ENCODE measurements at regions not wholly inside any gene's neighbourhood (a gene's known extent, or its start where the extent isn't known, plus 50 kb on each side); places are given as distances from the start of the nearest gene placed in this dataset.

DNA sequence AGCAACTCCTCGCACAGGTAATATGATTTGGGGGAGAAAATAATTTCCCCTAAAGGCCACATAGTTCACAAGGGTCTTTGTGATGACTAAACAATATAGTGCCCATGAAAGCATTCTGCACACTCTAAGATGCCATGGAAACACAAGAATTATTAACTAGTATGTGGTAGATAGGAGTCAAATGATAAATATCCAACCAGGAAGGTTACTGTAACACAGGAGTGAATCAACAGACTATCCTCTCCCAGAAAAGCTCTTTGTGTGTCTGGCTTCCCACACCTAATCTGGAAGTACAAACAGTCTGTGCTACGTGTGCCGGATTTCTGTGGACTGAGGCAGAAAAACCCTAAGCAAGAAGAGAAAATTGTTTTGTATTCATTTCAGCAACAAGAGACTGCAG is 70.0 kb downstream of the OTP start:
- Histone ChIP-seq H2AFZ (no peak overlapping the region), H3K4me1 (ENCODE audit: insufficient read depth) (no peaks in the 10 kb centered on the region), H3F3A (replicated peaks; ENCODE audit: low read depth) (no peaks in the 10 kb centered on the region), H3K79me2 (replicated peaks; ENCODE audit: insufficient read depth) (no peaks in the 10 kb centered on the region), H3K36me3 (ENCODE audit: insufficient read depth) (no peaks in the 10 kb centered on the region), H3K27me3 (ENCODE audit: insufficient read depth) (no peaks in the 10 kb centered on the region; the same call in 1 of the 2 replicates), H3K4me3 (no peak overlapping the region), H3K4me2 (no peak overlapping the region), H3K9me2 (ENCODE audit: insufficient read depth) (no peaks in the 10 kb centered on the region), H3K27ac (ENCODE audit: low read depth) (no peak overlapping the region), H4K20me1 (replicated peaks; ENCODE audit: insufficient read depth) (no peaks in the 10 kb centered on the region)
- ATAC-seq (no peak), DNase-seq (ENCODE audit: low spot score) (no peak)
- H3K4me1 Mint-ChIP-seq = no peaks in the 10 kb centered on the region
- H3K9me3 Mint-ChIP-seq = no peaks in the 10 kb centered on the region
- H3K36me3 Mint-ChIP-seq (ENCODE audit: low read depth) = no peaks in the 10 kb centered on the region
- no peaks in the 10 kb centered on the region for H3K27me3 Mint-ChIP-seq (ENCODE audit: insufficient read depth, low read depth, poor library complexity)
- TF ChIP-seq EZH2 (IDR thresholded peaks at IDR 0.05; ENCODE audit: low read depth, unreplicated experiment) = no peak
- TF ChIP-seq ZNF114 (CRISPR knock-in tag; IDR thresholded peaks at IDR 0.05) = no peak
- TF ChIP-seq, protein P1, sequence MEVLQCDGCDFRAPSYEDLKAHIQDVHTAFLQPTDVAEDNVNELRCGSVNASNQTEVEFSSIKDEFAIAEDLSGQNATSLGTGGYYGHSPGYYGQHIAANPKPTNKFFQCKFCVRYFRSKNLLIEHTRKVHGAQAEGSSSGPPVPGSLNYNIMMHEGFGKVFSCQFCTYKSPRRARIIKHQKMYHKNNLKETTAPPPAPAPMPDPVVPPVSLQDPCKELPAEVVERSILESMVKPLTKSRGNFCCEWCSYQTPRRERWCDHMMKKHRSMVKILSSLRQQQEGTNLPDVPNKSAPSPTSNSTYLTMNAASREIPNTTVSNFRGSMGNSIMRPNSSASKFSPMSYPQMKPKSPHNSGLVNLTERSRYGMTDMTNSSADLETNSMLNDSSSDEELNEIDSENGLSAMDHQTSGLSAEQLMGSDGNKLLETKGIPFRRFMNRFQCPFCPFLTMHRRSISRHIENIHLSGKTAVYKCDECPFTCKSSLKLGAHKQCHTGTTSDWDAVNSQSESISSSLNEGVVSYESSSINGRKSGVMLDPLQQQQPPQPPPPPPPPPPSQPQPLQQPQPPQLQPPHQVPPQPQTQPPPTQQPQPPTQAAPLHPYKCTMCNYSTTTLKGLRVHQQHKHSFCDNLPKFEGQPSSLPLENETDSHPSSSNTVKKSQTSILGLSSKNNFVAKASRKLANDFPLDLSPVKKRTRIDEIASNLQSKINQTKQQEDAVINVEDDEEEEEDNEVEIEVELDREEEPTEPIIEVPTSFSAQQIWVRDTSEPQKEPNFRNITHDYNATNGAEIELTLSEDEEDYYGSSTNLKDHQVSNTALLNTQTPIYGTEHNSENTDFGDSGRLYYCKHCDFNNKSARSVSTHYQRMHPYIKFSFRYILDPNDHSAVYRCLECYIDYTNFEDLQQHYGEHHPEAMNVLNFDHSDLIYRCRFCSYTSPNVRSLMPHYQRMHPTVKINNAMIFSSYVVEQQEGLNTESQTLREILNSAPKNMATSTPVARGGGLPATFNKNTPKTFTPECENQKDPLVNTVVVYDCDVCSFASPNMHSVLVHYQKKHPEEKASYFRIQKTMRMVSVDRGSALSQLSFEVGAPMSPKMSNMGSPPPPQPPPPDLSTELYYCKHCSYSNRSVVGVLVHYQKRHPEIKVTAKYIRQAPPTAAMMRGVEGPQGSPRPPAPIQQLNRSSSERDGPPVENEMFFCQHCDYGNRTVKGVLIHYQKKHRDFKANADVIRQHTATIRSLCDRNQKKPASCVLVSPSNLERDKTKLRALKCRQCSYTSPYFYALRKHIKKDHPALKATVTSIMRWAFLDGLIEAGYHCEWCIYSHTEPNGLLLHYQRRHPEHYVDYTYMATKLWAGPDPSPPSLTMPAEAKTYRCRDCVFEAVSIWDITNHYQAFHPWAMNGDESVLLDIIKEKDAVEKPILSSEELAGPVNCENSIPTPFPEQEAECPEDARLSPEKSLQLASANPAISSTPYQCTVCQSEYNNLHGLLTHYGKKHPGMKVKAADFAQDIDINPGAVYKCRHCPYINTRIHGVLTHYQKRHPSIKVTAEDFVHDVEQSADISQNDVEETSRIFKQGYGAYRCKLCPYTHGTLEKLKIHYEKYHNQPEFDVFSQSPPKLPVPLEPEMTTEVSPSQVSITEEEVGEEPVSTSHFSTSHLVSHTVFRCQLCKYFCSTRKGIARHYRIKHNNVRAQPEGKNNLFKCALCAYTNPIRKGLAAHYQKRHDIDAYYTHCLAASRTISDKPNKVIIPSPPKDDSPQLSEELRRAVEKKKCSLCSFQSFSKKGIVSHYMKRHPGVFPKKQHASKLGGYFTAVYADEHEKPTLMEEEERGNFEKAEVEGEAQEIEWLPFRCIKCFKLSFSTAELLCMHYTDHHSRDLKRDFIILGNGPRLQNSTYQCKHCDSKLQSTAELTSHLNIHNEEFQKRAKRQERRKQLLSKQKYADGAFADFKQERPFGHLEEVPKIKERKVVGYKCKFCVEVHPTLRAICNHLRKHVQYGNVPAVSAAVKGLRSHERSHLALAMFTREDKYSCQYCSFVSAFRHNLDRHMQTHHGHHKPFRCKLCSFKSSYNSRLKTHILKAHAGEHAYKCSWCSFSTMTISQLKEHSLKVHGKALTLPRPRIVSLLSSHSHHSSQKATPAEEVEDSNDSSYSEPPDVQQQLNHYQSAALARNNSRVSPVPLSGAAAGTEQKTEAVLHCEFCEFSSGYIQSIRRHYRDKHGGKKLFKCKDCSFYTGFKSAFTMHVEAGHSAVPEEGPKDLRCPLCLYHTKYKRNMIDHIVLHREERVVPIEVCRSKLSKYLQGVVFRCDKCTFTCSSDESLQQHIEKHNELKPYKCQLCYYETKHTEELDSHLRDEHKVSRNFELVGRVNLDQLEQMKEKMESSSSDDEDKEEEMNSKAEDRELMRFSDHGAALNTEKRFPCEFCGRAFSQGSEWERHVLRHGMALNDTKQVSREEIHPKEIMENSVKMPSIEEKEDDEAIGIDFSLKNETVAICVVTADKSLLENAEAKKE (CRISPR knock-in tag; IDR thresholded peaks at IDR 0.05) = no peak
- TF ChIP-seq NANOG (IDR thresholded peaks at IDR 0.05; ENCODE audit: borderline replicate concordance) = no peak
- H3K27ac Mint-ChIP-seq = no peak overlapping the region
- no peak overlapping the region for H3K4me3 Mint-ChIP-seq

DNA sequence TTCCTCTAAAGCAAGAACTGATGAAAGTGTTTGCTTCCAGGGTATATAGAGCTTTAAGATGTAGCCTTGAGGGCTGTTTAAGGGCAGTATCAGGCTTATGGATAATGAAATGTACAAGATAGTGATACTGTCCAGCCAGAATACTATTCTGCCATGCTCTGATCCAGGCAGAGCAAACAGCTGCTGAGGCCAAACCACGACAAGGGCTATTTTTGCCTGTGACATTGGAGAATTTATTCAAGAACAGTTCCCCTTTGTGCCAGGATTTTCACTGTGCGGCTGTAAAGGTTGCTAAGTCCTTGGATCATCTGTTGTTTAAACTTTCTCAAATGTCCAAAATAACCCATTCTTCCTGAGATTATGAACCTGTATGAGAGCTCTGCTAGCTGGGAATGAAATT is 70.4 kb downstream of the OTP start:
- no peaks in the 10 kb centered on the region for H3K4me1 Mint-ChIP-seq
- no peaks in the 10 kb centered on the region for H3K36me3 ChIP-seq (ENCODE audit: insufficient read depth)
- no peak overlapping the region for H3K4me3 Mint-ChIP-seq
- no peak overlapping the region for H2AFZ ChIP-seq
- no peak for DNase-seq (ENCODE audit: low spot score)
- H3F3A ChIP-seq (replicated peaks; ENCODE audit: low read depth) = no peaks in the 10 kb centered on the region
- H3K4me3 ChIP-seq = no peak overlapping the region
- H3K36me3 Mint-ChIP-seq (ENCODE audit: low read depth) = no peaks in the 10 kb centered on the region
- no peaks in the 10 kb centered on the region for H3K79me2 ChIP-seq (replicated peaks; ENCODE audit: insufficient read depth)
- H4K20me1 ChIP-seq (replicated peaks; ENCODE audit: insufficient read depth) = no peaks in the 10 kb centered on the region
- TF ChIP-seq POLR2AphosphoS5 (IDR thresholded peaks at IDR 0.05; ENCODE audit: low read depth) (no peak), EZH2phosphoT487 (IDR thresholded peaks at IDR 0.05; ENCODE audit: unreplicated experiment) (no peak), EZH2 (IDR thresholded peaks at IDR 0.05; ENCODE audit: low read depth, unreplicated experiment) (no peak), ZNF114 (CRISPR knock-in tag; IDR thresholded peaks at IDR 0.05) (no peak), ZNF331 (CRISPR knock-in tag; IDR thresholded peaks at IDR 0.05; ENCODE audit: low read depth) (no peak)
- TF ChIP-seq, protein P2, sequence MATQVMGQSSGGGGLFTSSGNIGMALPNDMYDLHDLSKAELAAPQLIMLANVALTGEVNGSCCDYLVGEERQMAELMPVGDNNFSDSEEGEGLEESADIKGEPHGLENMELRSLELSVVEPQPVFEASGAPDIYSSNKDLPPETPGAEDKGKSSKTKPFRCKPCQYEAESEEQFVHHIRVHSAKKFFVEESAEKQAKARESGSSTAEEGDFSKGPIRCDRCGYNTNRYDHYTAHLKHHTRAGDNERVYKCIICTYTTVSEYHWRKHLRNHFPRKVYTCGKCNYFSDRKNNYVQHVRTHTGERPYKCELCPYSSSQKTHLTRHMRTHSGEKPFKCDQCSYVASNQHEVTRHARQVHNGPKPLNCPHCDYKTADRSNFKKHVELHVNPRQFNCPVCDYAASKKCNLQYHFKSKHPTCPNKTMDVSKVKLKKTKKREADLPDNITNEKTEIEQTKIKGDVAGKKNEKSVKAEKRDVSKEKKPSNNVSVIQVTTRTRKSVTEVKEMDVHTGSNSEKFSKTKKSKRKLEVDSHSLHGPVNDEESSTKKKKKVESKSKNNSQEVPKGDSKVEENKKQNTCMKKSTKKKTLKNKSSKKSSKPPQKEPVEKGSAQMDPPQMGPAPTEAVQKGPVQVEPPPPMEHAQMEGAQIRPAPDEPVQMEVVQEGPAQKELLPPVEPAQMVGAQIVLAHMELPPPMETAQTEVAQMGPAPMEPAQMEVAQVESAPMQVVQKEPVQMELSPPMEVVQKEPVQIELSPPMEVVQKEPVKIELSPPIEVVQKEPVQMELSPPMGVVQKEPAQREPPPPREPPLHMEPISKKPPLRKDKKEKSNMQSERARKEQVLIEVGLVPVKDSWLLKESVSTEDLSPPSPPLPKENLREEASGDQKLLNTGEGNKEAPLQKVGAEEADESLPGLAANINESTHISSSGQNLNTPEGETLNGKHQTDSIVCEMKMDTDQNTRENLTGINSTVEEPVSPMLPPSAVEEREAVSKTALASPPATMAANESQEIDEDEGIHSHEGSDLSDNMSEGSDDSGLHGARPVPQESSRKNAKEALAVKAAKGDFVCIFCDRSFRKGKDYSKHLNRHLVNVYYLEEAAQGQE (IDR thresholded peaks at IDR 0.05; ENCODE audit: unreplicated experiment) = no peak
- TF ChIP-seq, protein P3, sequence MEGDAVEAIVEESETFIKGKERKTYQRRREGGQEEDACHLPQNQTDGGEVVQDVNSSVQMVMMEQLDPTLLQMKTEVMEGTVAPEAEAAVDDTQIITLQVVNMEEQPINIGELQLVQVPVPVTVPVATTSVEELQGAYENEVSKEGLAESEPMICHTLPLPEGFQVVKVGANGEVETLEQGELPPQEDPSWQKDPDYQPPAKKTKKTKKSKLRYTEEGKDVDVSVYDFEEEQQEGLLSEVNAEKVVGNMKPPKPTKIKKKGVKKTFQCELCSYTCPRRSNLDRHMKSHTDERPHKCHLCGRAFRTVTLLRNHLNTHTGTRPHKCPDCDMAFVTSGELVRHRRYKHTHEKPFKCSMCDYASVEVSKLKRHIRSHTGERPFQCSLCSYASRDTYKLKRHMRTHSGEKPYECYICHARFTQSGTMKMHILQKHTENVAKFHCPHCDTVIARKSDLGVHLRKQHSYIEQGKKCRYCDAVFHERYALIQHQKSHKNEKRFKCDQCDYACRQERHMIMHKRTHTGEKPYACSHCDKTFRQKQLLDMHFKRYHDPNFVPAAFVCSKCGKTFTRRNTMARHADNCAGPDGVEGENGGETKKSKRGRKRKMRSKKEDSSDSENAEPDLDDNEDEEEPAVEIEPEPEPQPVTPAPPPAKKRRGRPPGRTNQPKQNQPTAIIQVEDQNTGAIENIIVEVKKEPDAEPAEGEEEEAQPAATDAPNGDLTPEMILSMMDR (conservative IDR thresholded peaks at IDR 0.05; ENCODE audit: low read depth in 2 of 2) = no peak
- H3K4me1 ChIP-seq (ENCODE audit: insufficient read depth) = no peaks in the 10 kb centered on the region
- H3K27me3 Mint-ChIP-seq (ENCODE audit: insufficient read depth, low read depth, poor library complexity) = no peaks in the 10 kb centered on the region
- no peak overlapping the region for H3K27ac ChIP-seq (ENCODE audit: low read depth)
- no peak overlapping the region for H3K27ac Mint-ChIP-seq
- H3K4me2 ChIP-seq = no peak overlapping the region
- no peaks in the 10 kb centered on the region; the same call in 1 of the 2 replicates for H3K27me3 ChIP-seq (ENCODE audit: insufficient read depth)
- no peaks in the 10 kb centered on the region for H3K9me3 Mint-ChIP-seq
- no peak for ATAC-seq
- no peaks in the 10 kb centered on the region for H3K9me2 ChIP-seq (ENCODE audit: insufficient read depth)
